Large intestine (tissue), 3 donors: ENCODE measurements at regions not wholly inside any gene's neighbourhood (a gene's known extent, or its start where the extent isn't known, plus 50 kb on each side); places are given as distances from the start of the nearest gene placed in this dataset.

Experiments used
- DNase-seq, 2 donors: peaks; one replicate each; pipeline versions ENCODE4 v3.0.0 to v3.0.0-alpha.2; 2013
- H3K27ac ChIP-seq: one replicate; pipeline ENCODE4 v1.5.1; 2013; ENCODE audit warnings: low read length
- H3K27me3 ChIP-seq: 2 replicates; pipeline ENCODE4 v1.6.1; 2013; ENCODE audit warnings: low read length; ENCODE audit not compliant: control insufficient read depth, insufficient read depth
- H3K36me3 ChIP-seq: 2 replicates; pipeline ENCODE4 v1.6.1; 2013; ENCODE audit warnings: low read length; ENCODE audit not compliant: control insufficient read depth, insufficient read depth
- H3K4me1 ChIP-seq: one replicate; pipeline ENCODE4 v1.6.1; 2013; ENCODE audit warnings: low read length; ENCODE audit not compliant: control insufficient read depth, insufficient read depth
- H3K4me3 ChIP-seq: one replicate; pipeline ENCODE4 v1.5.1; 2013; ENCODE audit warnings: low read length
- H3K9me3 ChIP-seq: one replicate; pipeline ENCODE4 v1.6.1; 2013; ENCODE audit warnings: mild to moderate bottlenecking, low read depth, low read length, moderate library complexity; ENCODE audit not compliant: control insufficient read depth
- WGBS: methylation state at CpG from one replicate; pipeline ENCODE4 v1.1.5; 2013; ENCODE audit warnings: low lambda C conversion rate; ENCODE audit not compliant: insufficient coverage; 5-methylcytosine and 5-hydroxymethylcytosine counted together

DNA sequence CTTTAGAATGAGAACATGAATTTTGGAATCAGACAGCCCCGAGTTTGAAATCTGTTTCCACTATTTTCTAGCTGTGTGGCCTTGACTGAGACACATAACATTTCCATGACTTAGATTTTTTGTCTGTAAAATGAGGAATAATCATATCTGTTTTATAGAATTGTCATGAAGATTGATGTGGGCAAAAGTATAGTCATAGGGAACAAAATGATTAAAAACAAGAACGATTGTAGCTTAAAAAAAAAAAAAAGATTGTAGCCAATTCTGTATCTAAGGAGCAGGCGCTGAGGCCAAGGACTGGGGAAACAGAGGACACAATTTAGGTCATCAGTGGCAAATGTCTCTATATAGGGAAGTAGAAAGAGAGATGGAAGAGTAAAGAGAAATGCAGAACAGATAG lies 201.6 kb upstream of the C1QTNF7 start:
- Histone ChIP-seq H3K36me3 (no peaks in the 10 kb centered on the region), H3K9me3 (no peaks in the 10 kb centered on the region), H3K4me1 (no peaks in the 10 kb centered on the region), H3K27me3 (no peaks in the 10 kb centered on the region), H3K27ac (no peak overlapping the region), H3K4me3 (no peak overlapping the region)
- WGBS: 100% methylated on average over 2 of the region's 3 CpGs
- DNase-seq: no peak

DNA sequence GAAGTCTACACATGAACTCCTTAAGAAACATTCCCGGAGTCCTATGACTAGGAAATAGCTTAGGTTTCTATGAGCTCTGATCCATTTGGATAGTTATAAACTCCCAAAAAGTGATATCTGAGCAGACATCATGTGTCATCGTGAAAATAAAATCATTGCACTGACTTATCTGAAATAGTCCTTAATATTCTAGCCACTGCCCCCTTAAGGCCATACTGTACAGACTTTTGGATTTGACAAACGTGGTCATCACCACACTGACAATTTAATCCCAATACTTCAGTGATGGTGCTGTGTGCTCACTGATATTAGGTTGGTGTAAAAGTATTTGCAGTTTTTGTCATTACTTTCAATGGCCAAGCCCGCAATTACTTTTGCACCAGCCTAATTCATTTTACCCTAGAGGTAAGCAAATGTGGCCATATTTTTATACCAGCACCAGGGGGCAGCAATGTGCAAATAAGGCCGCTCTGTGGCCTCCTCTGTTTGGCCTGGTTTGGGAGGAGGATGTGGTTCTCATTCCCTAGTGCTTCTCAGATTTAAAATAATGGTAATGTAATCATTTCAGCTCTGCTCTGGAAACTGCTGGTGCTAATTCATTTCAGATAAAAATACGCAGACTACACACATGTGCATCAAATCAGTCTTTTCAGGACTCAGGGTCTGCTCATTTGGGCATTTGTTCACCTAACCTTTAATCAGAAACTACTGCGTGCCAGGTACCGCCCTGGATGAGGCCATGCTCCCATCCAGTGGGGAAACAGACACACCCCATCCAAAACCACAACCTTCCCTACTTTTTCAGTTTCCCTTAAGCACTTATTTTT lies 196.4 kb upstream of the C1QTNF7 start:
- DNase-seq: peak; percentile 46 to 55
- no peaks in the 10 kb centered on the region for H3K27me3 ChIP-seq
- H3K4me1 ChIP-seq: no peaks in the 10 kb centered on the region
- H3K27ac ChIP-seq: no peak overlapping the region
- no peaks in the 10 kb centered on the region for H3K9me3 ChIP-seq
- no CpG with 5 or more reads among the region's 8 CpGs for WGBS
- H3K36me3 ChIP-seq: no peaks in the 10 kb centered on the region
- H3K4me3 ChIP-seq: no peak overlapping the region

DNA sequence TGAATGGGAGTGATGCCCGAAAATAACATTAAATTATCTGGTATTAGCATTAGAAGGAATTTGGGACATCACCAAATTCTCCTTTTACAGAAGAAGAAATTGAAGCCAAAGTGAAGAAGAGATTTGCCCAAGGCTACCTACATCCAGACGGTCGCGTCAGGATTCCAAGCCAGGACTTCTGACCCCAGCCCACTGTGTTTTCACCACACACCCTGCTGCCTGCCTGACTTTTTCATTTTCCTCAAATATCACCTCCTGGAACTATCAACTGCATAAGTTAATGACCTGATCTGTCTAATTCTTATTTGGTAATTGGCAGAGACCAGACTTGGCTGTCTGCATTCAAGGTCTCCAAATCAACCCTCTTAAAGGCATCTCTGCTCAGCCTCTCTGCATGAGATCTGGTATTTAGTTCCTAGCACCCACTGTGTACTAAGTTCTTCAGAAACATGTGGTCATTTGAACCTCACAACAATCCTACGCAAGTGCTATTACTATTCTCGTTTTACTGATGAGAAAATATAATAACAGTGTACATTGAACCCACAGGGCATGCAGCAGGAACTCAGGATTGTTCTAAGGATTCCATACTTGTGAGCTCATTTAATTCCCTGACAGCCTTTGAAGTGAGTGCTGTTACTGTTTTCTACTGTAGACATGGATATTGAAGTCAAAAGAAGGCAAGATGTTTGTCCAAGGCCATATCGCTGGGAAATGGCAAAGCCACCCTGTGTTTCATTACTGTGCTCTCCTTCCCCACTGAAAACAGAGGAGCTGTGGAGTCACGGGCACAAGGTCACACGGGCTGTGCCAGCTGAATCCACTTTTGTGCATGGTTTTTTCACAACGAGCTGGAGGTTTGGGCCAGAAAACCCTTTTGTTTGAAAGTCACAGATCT lies 195.2 kb upstream of the C1QTNF7 start:
- no peaks in the 10 kb centered on the region for H3K36me3 ChIP-seq
- DNase-seq: peak in 1 of 2 donors; percentile 39
- no peaks in the 10 kb centered on the region for H3K27me3 ChIP-seq
- 70% methylated on average over 2 of the region's 10 CpGs for WGBS
- no peaks in the 10 kb centered on the region for H3K9me3 ChIP-seq
- no peak overlapping the region for H3K4me3 ChIP-seq
- H3K27ac ChIP-seq: no peak overlapping the region
- no peaks in the 10 kb centered on the region for H3K4me1 ChIP-seq

DNA sequence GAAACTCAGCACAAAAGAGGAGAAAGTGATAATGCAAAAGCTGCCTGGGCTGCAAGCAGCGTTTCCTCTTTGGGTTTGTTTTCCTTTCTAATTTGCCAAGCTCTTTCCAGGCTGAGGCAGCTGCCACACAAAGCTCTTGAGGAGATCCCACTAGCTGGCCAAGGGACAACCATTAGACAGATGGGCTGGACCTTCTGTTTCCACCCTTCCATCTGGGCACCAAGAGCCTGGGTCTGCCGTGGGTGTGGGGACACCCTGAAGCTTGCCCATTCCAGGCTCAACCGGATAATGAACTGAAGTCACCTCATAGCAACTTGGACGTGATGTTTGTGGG lies 194.6 kb upstream of the C1QTNF7 start:
- H3K36me3 ChIP-seq: no peaks in the 10 kb centered on the region
- H3K27me3 ChIP-seq: no peaks in the 10 kb centered on the region
- no peak overlapping the region for H3K27ac ChIP-seq
- H3K9me3 ChIP-seq: no peaks in the 10 kb centered on the region
- no CpG with 5 or more reads among the region's 4 CpGs for WGBS
- no peak for DNase-seq
- H3K4me3 ChIP-seq: no peak overlapping the region
- H3K4me1 ChIP-seq: no peaks in the 10 kb centered on the region

DNA sequence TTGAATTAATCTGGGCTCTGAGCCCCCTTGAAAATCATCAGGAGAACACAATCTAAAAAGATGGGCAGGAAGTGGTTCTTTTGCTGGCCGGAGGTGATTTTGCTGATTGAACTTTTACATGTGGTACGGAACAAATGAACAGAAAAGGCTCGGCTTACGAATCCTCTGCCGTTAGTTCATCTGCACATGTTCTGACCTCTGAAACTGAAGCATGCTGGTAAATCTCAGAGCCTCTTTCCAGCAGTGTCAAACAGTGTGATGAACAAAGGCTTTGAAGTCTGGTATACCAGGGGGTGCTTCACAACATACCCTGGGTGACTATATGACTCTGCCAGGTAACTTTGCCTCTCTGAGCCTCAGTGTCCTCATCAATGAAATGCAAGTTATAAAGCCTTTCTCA lies 194.2 kb upstream of the C1QTNF7 start:
- WGBS: no CpG with 5 or more reads among the region's 5 CpGs
- Histone ChIP-seq H3K4me1 (no peaks in the 10 kb centered on the region), H3K36me3 (no peaks in the 10 kb centered on the region), H3K4me3 (no peak overlapping the region), H3K27me3 (no peaks in the 10 kb centered on the region), H3K27ac (no peak overlapping the region), H3K9me3 (no peaks in the 10 kb centered on the region)
- no peak for DNase-seq

DNA sequence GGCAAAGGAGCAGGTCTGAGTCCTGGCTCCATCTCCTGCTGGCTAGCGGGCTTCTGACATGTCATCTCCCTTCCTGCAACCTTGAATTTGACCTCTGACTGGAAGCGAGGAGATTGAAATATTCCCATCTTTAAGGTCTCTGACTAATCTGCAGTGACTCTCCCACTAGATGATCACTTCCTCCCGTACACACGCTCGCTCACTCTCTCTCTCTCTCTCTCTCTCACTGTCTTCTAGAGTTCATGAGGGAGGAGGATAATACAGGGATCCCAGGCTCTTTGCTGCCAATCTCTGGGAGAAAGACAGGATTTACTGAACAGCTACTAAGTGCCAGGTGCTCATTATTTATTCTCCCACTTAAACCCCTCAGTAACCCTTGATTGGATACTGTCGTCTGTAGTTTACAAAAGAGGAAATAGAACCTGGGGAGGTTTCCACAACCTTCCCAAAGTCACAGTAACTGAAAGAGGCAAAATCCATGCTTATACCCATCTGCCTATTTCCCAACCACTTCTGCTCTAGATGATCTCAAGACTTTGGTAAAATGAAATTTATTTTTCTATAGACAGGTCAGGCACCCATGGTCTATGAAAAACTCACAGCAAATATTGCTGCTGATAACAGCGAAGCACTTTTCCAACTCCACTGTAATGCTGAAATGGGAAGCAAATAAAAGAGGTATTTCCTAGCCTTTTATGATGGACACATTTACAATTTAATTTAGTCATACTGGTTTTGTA lies 193.5 kb upstream of the C1QTNF7 start:
- no peak for DNase-seq
- no peaks in the 10 kb centered on the region for H3K27me3 ChIP-seq
- no peaks in the 10 kb centered on the region for H3K9me3 ChIP-seq
- H3K4me1 ChIP-seq: no peaks in the 10 kb centered on the region
- no peaks in the 10 kb centered on the region for H3K36me3 ChIP-seq
- H3K27ac ChIP-seq: no peak overlapping the region
- no CpG with 5 or more reads among the region's 7 CpGs for WGBS
- no peak overlapping the region for H3K4me3 ChIP-seq

DNA sequence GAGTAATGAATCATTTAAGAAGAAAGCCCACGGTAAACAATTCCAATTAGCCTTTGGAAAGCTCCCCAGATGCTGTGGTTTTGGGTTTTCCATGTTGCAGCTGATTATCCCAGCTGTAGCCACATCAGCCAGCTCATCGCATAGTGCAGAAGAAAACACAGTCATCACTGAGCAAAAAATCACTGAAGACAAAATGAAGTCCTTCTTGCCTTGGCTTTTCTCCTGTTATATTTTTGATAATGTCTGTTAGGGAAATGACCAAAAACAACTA lies 193.0 kb upstream of the C1QTNF7 start:
- DNase-seq: peak in 1 of 2 donors; percentile 11
- H3K36me3 ChIP-seq: no peaks in the 10 kb centered on the region
- no peak overlapping the region for H3K27ac ChIP-seq
- no CpG with 5 or more reads among the region's 2 CpGs for WGBS
- no peaks in the 10 kb centered on the region for H3K4me1 ChIP-seq
- no peaks in the 10 kb centered on the region for H3K27me3 ChIP-seq
- no peaks in the 10 kb centered on the region for H3K9me3 ChIP-seq
- no peak overlapping the region for H3K4me3 ChIP-seq

DNA sequence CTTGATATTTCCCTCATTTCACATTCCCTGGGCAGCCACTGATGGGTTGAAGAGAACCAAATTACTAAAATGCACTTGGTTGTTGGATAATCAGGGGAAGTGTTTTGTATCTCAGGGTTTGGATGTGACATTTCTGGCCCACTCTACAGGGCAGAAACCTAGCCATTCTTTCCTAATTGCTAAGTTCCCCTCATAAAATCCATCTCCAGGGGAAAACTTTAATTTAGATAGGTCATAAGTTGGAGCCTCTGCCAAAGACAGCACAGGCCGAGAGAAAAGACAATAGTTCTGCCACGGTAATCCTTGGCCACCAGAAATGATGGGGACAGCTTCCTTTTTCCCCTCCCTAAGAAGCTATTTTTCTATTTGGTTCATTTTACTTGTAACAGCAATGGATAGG lies 192.7 kb upstream of the C1QTNF7 start:
- no peak for DNase-seq
- Histone ChIP-seq H3K9me3 (no peaks in the 10 kb centered on the region), H3K27ac (no peak overlapping the region), H3K27me3 (no peaks in the 10 kb centered on the region), H3K4me1 (no peaks in the 10 kb centered on the region), H3K36me3 (no peaks in the 10 kb centered on the region), H3K4me3 (no peak overlapping the region)
- WGBS: 67% methylated on average over 1 of the region's 2 CpGs

DNA sequence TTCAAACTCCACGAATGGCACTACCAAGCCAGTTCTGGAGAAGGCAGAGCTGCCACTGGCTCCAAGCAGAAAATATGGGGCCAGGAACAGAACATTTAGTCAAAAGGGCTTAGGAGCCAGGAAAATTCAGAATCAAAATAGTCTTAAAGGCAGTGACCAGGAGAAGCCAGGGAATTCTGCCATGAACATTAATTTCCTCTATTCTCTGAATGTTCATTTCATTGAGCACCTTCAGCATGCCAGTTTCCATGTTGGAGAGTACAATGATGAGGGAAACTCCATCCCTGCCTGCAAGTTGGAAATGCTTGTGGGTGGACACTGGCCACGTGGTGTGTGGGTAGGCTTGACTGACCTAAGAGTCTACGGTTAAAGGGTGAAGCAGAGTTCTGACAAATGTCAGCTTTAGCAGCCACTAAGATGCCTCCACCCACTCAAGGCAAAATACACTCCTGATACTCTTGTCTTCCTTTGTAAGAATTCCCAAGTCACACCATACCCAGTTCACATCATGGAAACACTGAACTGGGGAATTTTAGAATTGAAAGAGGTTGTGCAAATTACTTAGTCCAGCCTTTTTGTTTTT lies 190.1 kb upstream of the C1QTNF7 start:
- H3K9me3 ChIP-seq: no peaks in the 10 kb centered on the region
- no peak overlapping the region for H3K4me3 ChIP-seq
- no peaks in the 10 kb centered on the region for H3K4me1 ChIP-seq
- WGBS: no CpG with 5 or more reads among the region's 3 CpGs
- no peaks in the 10 kb centered on the region for H3K27me3 ChIP-seq
- H3K36me3 ChIP-seq: no peaks in the 10 kb centered on the region
- DNase-seq: no peak
- H3K27ac ChIP-seq: no peak overlapping the region

DNA sequence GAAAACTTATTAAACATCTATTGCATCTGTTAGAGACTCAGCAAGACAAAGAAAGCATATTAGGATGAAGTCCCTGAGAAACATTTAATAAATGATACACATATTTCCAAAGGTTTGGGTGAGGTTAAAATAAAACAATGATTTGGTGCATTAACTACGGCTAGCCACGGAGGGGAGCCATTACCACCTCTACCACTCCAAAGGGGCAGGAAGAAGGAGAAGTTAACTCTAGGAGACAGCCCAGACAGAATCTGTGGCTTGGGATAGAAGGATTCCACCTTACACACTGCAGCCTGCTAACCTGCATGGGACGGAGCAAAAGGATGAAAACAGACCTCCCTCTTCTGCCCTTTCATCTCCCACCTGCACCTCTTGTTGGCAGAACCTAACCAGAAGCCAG lies 189.1 kb upstream of the C1QTNF7 start:
- Histone ChIP-seq H3K36me3 (no peaks in the 10 kb centered on the region), H3K27me3 (no peaks in the 10 kb centered on the region), H3K4me1 (no peaks in the 10 kb centered on the region), H3K4me3 (no peak overlapping the region), H3K9me3 (no peaks in the 10 kb centered on the region), H3K27ac (no peak overlapping the region)
- DNase-seq: no peak
- WGBS: no CpG with 5 or more reads among the region's 3 CpGs
